Right ventricle myocardium inferior (tissue), 1 donor: ENCODE measurements at regions not wholly inside any gene's neighbourhood (a gene's known extent, or its start where the extent isn't known, plus 50 kb on each side); places are given as distances from the start of the nearest gene placed in this dataset.
A peak's percentile ranks its signal among the peaks of the same experiment; 100 is the strongest.
"Not testable (repeated sequence)": the region's sequence is repeated elsewhere in the genome, so short reads cannot be mapped to it uniquely, and the experiment has no call there.

Experiments
- ATAC-seq: fragments of 200-7000 bp; cut with Tn5 transposase; one replicate; pipeline ENCODE4 v1.9.1; 2020; ENCODE audit warnings: mild to moderate bottlenecking, moderate library complexity
- DNase-seq: peaks from one replicate; pipeline ENCODE4 v3.0.0; 2021; ENCODE audit errors: missing footprints
- intact Hi-C: fragments of 100-400 bp; cut with DNase I; formaldehyde crosslinking; loops from one replicate; pipeline ENCODE4 v1.11.0; 2022
- donor health status: DM: no; HTN: yes; CAD: no; lungs with severe emphysema.

DNA sequence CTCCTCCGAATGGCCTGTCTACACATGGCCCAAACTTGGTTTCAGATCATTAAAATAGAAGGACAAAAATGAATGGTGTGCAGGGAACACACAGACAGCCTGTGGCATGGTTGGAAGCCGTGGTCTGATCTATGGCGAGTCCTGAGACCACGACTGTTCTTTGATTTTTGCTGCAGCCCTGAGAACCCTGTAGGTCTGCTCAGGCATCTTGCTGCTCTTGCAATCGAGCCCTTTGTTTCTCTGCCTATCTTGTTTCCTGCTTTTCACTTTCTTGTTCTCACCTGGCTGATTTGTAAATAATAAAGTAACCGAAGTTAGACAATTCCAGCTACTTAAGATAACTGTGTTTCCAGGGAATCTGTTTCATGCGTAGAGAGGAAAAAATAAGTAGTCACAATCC, 54.1 kb upstream of the NBPF9 start:
- DNase-seq, intact Hi-C loops, ATAC-seq: not testable (repeated sequence)

DNA sequence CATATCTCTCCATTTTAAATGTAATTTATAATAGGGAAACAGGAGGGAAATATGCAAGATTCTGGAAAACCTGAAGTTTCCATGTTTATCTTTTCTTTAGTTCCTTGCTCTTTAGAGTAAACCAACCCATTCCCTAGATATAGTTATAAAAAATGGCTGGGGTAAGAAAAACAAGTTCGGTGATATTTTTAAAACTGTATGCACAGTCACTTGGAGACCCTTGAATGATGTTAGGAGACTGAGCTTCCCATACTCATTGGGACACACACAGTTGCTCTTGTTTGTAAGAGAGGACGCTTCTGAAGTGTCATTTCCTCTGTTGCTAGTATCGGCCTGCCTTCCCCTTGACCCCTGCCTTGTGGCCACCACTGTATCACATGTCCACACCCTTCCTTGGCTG, 55.0 kb upstream of the NBPF9 start:
- ATAC-seq, DNase-seq, intact Hi-C loops: not testable (repeated sequence)

DNA sequence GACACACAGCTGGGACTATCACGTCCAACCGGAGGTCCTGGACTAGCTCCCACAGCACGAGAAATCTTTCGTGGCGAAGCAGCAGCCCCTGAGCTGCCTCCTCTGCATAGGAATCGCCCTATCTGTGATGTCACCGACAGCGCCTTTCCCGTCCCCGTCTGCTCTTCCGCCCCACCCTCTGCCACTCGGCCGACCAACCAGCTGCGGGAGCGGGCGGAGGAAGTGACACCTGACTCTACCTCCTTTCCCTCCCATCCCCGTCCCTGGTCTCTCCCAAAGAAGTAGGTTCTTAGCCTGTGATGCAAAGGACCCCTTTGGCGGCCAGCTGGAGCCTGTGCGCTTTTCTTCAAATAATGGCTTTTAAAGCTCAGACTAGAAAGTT, 59.7 kb upstream of the NBPF9 start:
- peak; percentile 95 for ATAC-seq
- DNase-seq, intact Hi-C loops: not testable (repeated sequence)

DNA sequence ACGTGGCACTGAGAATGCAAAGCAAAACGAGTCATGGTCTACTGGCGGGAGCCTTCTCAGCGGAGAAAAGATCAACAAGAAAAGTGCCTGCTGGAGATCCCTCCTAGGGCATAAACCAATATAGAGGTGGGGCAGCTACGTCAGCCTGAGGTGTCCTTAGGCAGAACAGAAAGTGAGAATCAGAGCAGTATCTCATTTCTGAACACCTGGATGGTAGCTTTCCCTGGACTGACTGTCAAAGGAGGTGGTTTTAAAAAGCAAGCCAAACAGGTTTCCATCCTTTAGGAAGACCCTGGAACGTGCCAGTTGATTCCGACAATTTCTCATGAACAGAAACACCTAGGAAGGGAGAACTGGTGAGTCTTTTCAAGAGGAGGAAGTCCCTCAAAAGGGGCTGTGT, 71.4 kb upstream of the NBPF9 start:
- DNase-seq, ATAC-seq, intact Hi-C loops: not testable (repeated sequence)

DNA sequence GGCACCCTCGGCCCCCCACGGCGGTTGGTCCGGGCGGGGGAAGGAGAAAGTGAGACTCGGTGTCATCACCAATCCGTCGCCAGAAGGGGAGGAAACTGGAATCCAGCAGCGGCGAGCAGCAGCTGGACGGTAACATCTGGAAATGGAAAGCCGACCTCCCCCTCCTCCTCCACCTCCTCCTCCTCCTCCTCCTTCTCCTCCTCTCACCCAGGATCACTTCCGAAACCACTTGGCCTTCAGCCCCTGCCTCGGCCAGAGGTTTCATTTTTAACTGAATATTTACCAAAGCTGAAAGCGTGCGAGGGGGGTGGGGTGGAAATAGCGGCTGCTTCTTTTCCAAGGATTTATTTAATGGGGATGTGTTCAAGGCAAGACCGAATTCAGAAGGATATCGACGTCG, 72.5 kb upstream of the NBPF9 start:
- ATAC-seq, DNase-seq, intact Hi-C loops: not testable (repeated sequence)

DNA sequence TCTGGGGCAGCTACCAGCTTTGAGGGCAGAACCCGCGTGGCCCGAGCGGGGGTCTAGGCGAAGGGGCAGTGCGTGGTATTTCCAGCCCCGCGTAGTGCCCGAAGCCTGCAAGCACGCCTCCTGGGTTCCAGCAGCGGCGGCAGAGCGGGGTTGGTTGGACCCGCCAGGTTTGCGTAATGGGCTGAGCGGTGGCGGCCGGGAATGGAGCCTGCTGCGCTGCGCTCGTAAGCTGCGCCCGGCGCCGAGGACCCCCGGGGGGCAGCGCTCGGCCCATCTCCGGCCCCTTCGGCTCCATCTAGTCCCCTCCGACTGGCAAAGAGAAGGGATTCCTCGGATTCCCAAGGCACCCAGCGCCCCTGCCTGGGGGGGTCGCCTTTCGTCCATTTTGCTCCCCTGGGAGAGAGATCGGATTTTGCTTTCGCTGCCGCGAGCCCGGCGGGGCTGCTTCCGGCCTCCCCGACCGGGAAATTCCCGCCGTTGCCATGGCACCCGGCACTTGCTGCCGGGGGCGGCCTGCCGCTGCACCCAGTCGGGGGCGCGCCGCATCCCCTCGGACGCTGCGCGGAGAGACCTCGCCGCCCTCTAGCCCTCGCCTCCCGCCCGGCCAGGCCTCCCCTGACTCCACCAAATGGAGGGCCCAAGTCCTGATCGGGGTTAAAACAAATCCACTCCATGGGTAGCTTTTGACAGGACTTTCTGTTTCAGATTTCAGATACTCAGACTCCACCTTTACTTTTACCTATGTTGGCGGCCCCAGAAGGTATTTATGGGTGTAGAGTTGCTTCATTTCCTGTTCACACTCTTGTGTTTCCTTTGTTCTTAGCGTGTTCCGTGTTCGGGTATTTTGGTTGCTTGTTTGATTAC, 73.3 kb upstream of the NBPF9 start:
- ATAC-seq, intact Hi-C loops: not testable (repeated sequence)
- DNase-seq: peak; percentile 54

DNA sequence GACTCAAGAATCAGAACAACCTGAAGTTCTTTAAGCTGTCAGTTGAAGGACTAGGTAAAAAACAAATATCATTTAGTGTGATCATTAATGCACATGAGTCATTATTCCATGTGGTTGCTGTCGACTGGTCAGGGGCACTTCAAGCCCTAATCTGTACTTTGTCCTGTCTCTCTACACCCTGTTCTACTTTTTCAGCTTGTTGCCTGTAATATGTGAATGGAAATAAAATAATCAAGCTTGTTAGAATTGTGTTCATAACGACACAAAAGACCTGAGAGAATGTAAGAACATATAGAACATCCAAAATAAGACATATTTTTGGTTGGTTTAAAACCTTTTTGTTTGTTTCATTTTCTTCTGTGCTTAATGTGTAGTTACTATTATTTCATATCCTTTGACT, 87.4 kb upstream of the NBPF9 start:
- DNase-seq, intact Hi-C loops, ATAC-seq: not testable (repeated sequence)

DNA sequence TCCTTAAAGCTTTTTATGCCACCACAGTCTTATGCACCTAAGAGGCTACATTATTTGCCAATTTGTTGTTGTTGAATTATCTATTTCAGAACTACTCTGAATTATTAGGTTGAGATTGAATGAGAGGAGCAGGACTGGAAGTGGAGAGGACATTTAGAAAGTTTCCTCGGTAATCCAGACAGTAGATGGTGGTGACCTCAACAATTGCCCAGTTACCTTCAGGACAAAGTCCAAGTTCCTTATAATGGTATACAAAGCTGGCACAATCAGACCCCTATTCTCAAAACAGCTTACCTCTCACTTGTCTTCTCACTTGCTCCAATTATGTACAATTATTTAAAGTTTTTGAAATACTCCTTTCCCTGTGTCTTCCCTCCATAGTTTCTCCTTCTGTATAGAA, 93.3 kb upstream of the NBPF9 start:
- ATAC-seq, intact Hi-C loops, DNase-seq: not testable (repeated sequence)

DNA sequence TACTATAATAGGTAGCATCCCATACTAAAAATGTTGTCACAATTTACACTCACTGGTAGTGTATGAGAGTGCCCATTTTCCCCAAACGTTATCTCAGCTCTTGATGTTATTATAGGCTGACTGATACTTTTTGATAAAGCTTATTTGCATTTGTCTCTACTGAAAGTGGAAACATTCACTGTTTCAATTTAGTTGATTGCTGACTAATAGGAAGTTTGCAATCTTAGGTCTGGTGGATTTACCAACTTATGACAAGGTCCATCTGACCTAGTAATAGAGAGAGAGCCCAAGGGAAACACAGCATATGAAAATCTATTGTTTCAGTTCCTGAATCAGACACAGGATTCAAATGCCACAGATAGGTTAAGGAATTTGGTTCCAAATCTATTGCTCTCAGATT, 97.2 kb upstream of the NBPF9 start:
- ATAC-seq, DNase-seq, intact Hi-C loops: not testable (repeated sequence)

DNA sequence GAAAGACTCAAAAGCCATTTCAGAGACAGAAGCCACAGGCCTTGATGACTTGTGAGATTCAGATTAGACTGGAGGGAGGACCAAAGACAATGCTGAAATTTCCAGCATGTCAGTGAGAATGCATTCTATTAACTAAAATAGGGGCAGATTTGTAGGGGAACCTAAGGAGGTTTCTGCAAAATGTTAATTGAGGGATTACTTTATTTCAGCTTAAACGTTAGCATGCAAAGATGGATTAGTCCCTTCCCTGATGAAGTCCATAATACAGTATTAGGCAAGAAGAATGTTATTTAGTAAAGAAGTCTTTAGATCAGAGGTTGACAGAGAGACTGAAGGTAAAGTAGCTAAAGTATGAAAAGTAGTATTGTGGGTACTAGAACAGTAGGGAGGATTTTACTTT, 98.9 kb upstream of the NBPF9 start:
- ATAC-seq, intact Hi-C loops: not testable (repeated sequence)

DNA sequence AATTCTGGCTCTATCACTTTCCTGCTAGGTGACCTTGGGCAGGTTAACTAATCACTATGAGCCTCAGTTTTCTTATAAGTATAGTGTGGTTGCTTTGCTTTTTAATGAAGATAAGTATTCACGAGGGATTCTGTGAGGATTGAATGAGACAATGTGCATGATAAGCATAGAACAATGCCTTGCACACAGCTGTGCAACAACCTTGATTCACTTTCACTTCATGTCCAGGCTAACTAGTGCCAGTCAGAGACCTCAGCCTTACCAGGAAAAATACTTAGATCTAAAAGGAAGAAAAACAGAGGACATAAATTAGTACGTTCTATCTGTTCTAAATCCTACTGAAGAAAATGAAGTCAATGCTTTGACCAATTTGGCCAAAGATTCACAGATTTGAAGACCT, 101.0 kb upstream of the NBPF9 start:
- ATAC-seq, intact Hi-C loops, DNase-seq: not testable (repeated sequence)

More for the DNA sequence above, 98.9 kb upstream of the NBPF9 start:
- DNase-seq: not testable (repeated sequence)

DNA sequence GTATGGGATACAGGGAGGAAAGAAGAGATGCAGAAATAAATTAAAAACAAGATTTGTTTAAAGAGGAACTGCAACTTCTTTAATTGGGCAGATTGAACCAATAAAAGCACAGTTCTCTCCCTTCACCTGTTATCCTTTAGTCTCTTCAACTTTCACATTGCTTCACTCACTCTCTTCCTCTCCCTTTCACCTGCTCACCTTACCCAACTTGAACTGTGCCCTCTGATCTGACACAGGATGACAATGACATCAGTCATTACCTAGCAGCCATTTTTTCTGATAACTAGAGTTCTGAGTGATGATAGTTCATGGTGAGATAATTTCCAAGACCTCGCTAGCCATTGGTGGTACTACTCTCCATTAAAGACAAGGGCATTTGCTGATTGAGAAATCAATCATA, 105.5 kb upstream of the NBPF9 start:
- DNase-seq, ATAC-seq, intact Hi-C loops: not testable (repeated sequence)

DNA sequence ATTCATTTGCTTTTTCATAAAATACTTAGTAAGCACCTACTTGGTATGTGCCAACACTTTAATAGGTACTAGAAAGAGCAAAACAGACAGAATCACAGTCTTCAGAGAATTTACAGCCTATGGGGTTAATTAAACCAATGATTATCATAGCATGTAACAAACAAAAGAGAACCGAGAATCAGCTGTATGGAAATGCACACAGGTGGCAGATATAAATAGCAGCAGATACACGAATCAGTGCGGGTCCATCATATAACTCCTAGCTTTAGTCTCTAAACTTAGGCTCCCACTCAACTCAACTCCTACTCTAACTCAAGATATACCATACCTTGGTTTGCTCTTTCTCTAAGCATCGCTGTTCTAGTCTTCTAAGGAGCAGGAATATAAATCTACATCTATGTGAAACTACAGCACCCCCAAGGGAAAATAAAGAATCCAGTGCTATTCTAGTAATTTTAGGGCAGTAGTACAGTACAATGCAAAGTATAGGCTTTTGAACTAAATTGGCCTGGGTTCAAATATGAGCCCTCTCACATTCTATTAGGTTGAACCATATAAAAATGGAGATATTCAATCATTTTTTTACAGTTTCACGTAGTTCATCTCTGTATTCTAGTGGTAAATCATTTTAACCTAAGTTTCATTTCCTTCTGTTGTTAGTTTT, 108.5 kb upstream of the NBPF9 start:
- DNase-seq, intact Hi-C loops, ATAC-seq: not testable (repeated sequence)

DNA sequence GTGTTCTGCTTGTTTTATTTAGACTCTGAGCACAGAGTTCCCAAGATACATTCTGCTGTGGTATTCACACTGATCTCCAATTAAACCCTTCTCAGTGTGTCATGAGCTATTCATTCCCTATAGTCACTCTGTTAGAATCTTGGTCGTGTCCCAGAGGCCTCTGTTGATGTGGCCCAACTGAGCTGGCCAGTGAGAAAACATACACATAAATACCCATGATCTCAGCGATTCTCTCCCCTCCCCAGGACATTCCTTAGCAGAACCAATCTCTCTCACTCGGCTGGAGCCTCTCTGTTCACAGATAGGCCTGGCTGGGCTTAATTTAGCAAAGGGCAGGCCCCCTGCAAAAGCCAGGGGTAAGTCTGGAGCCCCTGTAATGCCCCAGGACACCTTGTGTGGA, 109.6 kb upstream of the NBPF9 start:
- intact Hi-C loops, DNase-seq: not testable (repeated sequence)
- peak; percentile 87 for ATAC-seq

DNA sequence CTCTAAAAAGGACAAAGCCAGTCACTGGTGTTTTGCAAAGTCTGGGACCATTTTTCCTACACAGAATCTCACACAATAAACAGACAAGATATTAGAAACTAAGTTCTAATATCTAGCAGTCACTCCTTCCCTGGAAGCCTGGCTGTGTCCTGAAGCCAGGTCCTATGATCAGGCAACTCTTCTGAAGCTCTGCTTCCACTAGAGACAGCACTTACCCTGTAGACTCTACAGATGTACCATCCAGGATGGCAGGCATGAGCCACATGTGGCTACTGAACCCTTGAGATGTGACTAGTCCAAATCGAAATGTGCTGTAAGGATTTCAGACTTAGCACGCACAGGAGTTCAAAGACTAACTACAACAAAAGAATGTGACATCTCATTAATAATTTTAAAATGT, 110.3 kb upstream of the NBPF9 start:
- ATAC-seq: peak; percentile 56
- DNase-seq, intact Hi-C loops: not testable (repeated sequence)

DNA sequence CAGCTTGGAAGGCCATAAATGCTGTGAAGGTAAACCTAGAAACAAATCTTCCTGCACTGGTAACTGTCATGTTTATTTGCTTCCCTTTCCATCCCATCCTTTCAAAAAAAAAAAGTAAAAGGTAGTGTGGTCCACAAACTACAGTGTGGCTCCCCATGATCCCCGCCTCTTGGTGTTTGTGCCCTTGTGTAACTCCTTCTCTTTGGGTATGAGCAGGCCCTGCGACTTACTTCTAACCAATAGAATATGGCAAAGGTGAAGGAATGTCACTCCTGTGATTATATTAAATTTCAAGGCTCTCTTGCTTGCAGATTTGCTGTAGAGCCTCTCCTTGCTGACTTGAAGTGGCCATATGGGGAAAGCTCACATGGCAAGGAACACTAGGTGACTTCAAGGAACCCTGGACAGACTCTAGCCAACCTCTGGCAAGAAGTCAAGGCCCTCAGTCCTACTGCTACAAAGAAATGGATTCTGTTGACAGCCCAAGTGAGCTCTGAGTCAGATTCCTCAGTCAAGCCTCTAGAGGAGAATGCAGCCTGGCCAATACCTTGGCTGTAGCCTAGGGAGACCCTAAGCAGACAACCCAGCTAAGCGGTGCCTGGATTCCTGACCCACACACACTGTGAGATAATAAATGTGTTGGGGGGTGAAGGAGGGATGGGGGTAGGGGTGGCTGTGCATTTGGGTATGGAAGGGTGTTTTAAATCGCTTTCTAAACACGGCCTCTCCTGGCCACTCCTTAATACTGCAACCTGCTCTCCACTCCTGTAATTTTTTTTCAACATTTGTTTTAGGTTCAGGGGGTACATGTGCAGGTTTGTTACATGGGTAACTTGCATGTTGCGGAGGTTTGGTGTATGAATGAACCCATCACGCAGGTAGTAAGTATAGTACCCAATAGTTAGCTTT, 115.0 kb upstream of the NBPF9 start:
- peak; percentile 29 for ATAC-seq
- DNase-seq, intact Hi-C loops: not testable (repeated sequence)

DNA sequence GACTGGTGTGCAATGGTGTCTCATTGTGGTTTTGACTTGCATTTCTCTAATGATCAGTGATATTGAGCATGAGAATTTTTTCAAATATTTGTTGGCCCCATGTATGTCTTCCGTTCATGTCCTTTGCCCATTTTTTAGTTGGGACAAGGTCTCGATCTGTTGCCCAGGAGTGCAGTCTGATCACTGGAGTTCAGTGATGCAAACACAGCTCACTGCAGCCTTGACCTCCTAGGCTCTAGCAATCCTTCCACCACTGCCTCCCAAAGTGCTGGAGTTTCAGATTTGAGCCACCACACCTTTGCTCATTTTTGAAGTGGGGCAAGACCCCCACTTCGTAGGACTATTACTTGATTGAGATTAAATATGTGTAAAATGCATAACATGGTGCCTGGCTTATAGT, 116.2 kb upstream of the NBPF9 start:
- ATAC-seq, intact Hi-C loops, DNase-seq: not testable (repeated sequence)

DNA sequence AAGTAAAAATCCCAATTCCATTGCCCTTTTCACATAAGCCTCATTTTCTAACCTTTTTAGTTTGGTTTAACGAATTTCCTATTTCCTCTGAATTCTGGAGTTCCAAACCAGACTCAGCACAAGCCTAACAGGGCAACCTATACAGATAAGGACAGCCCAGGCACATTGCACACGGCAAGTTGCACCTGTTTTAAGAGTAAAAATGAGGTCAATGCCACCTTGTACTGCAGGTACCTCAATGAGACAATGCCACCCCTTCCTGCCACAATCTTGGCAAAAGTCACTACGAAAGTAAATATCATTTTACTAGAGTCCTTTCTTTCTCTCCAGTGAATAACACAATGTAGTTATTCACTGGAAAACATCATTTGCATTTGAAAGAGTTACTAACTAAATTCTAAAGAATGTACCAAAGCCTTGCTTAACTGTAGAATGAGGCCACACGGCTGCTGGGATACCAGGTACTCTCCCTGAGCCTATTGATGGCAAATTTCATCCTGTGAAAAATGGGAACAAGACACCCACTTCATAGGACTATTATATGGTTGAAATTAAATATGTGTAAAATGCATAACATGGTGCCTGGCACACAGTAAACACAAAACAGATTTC, 117.2 kb upstream of the NBPF9 start:
- DNase-seq, ATAC-seq, intact Hi-C loops: not testable (repeated sequence)
